NT2/D1 (cell line): ENCODE measurements at regions not wholly inside any gene's neighbourhood (a gene's known extent, or its start where the extent isn't known, plus 50 kb on each side); places are given as distances from the start of the nearest gene placed in this dataset.

ENCODE experiments used
- SUZ12 ChIP-seq: IDR thresholded peaks from 2 replicates; pipeline ENCODE4 v1.6.1; 2011; ENCODE audit not compliant: insufficient read length, insufficient read depth; ENCODE audit errors: extremely low read depth
- ZNF274 ChIP-seq: IDR thresholded peaks from 2 replicates; pipeline ENCODE4 v1.6.1; 2011; ENCODE audit warnings: mild to moderate bottlenecking, low read depth, low read length

- no peak for TF ChIP-seq SUZ12
- no peak for TF ChIP-seq ZNF274
These were observed 128.5 kb downstream of the QRSL1 start for GRCh38 chr6:106757722-106758467.
